HG02981 (cell line): ENCODE measurements at regions not wholly inside any gene's neighbourhood (a gene's known extent, or its start where the extent isn't known, plus 50 kb on each side); places are given as distances from the start of the nearest gene placed in this dataset.
"Not testable (repeated sequence)": the region's sequence is repeated elsewhere in the genome, so short reads cannot be mapped to it uniquely, and the experiment has no call there.

ENCODE experiments used
- ATAC-seq: cut with Tn5 transposase; IDR thresholded peaks from one replicate; pipeline ENCODE4 v1.9.1; 2021; ENCODE audit warnings: mild to moderate bottlenecking, moderate library complexity; ENCODE audit not compliant: unreplicated experiment

DNA sequence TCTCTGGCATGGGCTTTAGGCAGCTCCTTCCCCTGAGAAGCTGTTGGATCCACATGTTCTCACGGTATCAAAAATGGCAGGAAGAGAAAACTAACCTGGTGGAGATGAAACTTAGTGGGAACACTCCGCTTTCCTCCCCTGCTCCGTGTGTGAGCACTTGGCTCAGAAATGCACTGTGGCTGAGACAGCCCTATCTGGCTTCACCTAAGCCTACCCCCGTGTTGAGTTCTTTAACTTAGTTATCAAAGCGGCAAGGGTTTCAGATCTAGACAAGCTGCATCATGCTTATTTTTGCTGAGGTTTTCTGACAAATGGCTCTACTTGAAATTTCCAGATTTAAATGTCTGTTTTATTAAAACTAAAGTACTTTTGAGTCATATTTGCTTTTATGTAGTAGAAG is 221.6 kb upstream of the PLGLB2 start:
- ATAC-seq: not testable (repeated sequence)

- ATAC-seq: not testable (repeated sequence)
Measured at GRCh38 chr2:87531968-87532715, 215.7 kb upstream of the PLGLB2 start.

DNA sequence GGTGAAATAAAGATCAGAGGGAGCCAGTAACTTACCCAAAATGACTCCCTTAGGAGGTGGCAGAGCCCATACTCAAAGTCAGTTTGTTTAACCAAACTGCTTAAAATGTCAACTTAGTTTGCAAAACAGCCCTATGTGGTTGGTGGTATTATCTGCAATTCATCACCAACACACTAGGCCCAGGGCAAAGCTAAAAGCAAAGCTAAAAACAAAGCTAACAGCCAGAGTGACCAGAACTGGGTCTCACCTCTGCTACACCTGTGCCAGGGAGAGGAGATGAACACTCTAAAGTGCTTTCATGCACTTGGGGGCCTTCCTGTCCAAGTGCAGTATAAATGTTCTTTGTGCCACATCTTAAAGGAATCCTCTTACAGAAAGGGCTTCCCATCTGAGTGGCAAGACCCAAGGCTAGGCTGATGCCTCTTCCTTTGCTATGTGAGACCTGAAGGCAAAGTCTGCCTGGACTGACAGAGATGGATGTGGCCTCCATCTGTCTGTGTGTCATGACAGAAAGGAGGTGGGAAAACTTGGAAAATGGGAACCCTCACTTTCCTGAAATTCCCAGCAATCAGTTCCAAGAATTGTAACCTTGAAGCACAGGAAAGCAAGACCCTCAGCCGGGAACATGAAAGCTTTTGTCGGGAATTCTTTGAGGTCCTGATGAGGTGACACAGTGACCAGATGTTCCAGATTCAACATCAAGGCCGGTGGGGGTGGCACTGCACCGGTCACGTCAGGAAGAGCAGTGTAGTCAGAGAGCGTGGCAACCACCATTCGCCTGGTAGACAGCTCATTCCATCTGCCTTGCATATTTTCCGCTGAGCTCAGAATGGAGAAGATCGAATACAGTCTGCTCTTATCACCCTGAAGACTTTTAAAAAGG is 214.3 kb upstream of the PLGLB2 start:
- not testable (repeated sequence) for ATAC-seq

GRCh38 chr2:87534273-87534889 is 213.5 kb upstream of the PLGLB2 start:
- ATAC-seq: not testable (repeated sequence)

DNA sequence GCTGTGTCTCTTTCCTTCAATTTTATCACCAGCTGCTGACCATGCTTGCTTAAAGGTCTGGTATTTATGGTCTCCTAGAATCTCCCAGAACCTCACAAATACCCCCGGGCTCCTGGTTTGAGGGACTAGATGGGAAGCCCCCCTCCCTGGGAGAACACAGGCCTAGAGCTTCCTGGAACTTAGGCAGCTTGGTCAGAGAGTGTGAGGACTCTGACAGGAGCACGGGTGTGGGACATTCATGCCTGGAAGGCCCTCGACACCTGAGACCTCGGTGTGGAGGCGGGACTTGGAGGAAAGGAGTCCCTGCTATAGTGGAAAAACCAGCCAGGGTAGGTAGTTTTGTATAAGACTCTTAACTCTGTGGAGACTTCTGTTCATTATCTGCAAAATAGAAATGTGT is 211.5 kb upstream of the PLGLB2 start:
- ATAC-seq: not testable (repeated sequence)

DNA sequence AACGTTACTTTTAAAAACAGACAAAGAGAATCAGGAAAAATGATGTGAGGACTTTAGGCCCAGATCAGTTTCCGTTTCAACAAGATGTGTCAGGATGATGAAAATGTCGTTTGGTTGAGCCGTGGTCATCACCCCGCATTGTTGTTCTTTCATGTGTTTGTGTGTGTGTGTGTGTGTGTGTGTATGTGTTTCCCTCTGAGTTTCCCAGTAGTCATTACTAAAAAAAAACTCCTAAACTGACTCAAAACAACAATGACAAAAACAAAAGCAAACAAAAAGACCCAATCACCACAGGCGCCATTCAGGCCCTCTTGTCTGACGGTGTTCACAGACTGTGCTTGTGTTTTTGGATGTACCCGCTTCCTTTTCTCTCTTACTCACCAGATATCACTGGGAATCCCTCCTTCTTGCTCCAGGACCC is 210.6 kb upstream of the PLGLB2 start:
- not testable (repeated sequence) for ATAC-seq

GRCh38 chr2:87538268-87538667 is 209.6 kb upstream of the PLGLB2 start:
- ATAC-seq: not testable (repeated sequence)

DNA sequence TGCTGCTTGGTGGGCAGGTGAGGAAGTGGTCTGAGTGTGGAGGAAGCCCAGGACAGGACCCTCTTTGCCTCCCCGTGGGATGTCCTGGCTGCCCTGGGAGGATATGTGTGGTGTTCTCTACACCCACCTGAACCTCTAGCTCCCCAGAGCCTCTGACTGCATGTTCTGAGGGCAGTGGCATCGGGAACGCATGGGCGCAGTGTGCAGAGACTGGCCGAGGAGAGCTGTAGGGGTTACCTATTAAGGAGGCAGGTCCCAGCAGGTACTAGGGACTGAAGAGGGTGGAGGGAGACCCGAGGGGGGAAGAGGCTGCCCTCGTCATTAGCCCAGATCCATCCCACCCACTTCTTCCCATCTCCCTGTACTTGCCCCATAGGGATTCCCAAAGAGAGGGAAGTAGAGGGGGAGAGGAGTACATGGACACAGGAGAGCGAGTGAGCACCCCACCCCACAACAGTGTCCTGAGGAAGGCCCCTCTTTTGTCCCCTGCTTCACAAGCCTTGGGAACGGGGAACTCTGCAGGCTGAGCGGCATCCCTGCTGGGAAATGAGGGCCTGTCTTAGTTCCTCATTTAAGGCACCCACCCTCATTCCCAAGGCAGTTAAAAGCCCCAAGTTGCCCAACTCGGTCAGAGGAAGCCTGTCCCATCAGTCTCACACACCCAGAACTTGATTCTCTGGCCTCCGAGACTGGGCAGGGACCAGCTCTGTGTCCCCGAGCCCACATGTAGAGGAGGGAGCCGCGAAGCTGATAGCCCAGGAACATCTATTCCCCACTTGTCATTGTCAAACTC is 208.5 kb upstream of the PLGLB2 start:
- not testable (repeated sequence) for ATAC-seq

DNA sequence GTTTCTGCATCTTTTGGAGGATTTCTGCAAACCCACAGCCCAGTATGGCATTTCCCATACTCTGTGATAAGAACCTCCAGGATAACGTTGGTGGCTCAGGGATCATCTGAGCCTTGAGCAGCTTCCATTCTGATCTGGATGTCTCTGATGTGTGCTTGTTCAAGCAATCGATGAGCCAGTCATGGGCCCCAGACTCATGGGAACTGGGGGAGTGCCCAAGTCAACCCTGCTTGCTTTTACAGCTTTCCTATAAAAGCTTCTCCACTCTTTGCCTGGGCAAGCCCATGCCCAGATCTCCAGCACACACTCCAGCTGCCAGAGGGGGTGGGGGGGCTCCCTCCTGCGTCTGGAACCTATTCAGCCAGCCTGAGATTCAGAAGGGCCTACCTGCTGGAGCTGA is 207.6 kb upstream of the PLGLB2 start:
- not testable (repeated sequence) for ATAC-seq

DNA sequence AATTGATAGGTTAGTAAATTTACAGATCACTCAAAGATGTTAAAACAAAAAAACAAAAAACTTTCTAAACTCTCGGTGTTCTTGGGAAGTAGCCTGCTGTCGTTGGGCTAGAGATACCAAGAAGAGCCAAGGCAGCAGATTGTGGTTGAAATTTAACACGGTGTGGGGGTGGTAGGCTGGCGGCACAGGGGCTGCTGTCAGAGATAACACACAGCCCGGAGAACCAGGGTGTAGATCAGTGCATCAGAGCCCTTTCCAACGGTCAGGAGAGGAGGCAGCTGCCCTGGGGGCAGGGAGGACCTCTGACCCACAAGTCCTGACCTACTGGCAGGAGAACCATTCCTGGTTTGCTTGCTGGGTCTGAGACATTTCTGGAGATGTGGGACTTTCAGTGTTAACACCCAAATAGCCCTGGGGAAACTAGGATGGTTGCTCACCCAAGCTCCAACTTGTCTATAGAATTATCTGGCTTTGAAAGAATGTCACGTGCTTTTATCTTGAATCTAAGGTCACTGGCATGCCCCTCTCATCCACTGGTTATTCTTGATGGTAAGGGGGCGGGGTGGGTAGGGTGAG is 205.2 kb upstream of the PLGLB2 start:
- ATAC-seq: not testable (repeated sequence)

DNA sequence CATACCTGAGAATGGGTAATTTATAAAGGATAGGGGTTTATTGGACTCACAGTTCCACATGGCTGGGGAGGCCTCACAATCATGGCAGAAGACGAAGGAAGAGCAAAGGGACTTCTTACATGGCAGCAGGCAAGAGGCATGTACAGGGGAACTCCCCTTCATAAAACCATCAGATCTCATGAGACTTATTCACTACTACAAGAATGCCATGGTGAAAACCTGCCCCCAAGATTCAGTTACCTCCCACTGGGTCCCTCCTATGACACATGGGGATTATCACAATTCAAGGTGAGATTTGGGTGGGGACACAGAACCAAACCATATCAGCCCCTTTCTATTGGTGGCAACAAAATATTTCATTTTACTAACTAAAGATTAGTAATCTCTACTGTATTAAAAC is 204.1 kb upstream of the PLGLB2 start:
- ATAC-seq: not testable (repeated sequence)

GRCh38 chr2:87547106-87547505 is 200.8 kb upstream of the PLGLB2 start:
- ATAC-seq: not testable (repeated sequence)

DNA sequence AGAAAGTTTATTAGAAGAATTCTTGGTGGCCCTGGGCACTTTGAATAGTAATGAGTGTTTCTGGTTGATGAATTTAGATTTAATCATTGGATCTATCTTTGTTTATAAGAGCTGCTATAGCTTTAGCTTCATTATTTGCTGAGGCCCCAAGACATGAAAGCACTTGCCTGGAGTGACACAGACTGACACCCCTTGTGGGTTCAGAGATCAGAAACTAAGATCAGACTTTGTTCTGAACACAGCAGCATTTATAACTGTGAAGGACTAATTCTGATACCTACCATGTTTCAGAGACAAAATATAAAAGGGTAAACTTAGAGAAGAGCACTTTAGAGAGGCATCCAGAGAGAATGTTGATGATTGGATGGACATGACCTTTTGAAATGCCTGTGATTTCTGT is 199.9 kb upstream of the PLGLB2 start:
- not testable (repeated sequence) for ATAC-seq

GRCh38 chr2:87548681-87549536 is 199.0 kb upstream of the PLGLB2 start:
- ATAC-seq: not testable (repeated sequence)

GRCh38 chr2:87549561-87550202 is 198.2 kb upstream of the PLGLB2 start:
- ATAC-seq: not testable (repeated sequence)

DNA sequence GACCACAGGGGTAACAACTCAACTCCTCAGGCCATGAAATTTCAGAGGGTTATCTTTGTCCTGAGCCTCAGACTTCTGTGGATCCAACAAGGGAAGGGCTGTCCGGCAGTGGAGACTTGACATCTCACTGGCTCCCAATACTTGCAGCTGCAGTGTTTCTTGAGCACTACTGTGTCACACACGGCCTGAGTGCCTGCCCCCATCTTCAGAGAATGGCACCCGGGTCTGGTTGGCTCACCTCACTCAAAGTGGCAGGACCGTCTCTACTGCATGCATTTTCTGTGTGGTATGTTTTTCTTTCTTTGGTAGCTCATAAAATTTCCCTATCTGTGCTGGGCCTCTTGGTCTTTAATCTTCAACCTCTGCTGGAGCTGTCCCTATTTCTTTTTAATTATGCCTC is 193.2 kb upstream of the PLGLB2 start:
- ATAC-seq: not testable (repeated sequence)

- not testable (repeated sequence) for ATAC-seq
Measured at GRCh38 chr2:87555082-87555481, 192.8 kb upstream of the PLGLB2 start.

DNA sequence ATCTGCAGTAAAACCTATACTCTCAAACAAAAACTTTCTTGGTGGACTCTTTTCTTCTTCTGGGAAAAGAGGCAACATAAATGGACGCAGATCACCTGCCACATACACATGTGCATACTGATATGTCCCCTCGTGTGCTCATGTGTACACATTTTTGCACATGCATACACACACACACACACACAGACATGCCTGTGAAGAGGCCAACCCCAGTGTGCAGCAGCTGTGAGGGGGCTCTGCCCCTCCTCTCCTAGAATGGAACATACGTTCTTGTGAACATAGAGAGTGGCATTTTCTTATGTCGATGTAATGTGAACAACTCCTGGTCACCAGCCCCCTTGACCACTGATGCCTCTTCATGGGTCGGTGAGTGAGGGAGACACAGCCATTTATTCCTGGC is 188.9 kb upstream of the PLGLB2 start:
- ATAC-seq: not testable (repeated sequence)

GRCh38 chr2:87559735-87560134 is 188.2 kb upstream of the PLGLB2 start:
- not testable (repeated sequence) for ATAC-seq
